SHP77 treated with DMSO at 0.1 percent for 48 hours (cell line): ENCODE measurements at regions not wholly inside any gene's neighbourhood (a gene's known extent, or its start where the extent isn't known, plus 50 kb on each side); places are given as distances from the start of the nearest gene placed in this dataset.
"Not testable (repeated sequence)": the region's sequence is repeated elsewhere in the genome, so short reads cannot be mapped to it uniquely, and the experiment has no call there.

ENCODE experiments used
- DNase-seq: peaks from one replicate; lab custom pipeline; 2025; lab: John Stamatoyannopoulos, UW

- DNase-seq = no peak
These were observed 233.6 kb downstream of the KCNE4 start for GRCh38 chr2:223285370-223286265.

DNA sequence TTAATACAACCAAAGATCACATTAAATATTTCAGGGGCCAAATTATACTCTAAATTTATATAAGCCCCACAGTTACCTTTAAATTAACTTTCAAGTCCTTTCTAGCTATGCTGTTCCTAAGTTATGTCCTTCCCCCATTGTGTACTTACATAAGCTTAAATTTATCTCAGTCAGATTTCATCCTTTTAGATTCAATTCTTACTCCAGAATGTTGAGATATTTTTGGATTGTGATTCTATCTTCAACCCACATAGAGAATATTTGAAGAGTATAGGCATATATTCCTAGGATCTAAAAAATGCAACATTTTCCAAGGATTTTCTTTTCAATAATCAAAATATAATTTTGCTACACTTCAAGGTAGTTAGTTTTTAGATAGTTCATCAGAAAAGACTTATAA, 242.8 kb downstream of the KCNE4 start:
- no peak for DNase-seq

DNA sequence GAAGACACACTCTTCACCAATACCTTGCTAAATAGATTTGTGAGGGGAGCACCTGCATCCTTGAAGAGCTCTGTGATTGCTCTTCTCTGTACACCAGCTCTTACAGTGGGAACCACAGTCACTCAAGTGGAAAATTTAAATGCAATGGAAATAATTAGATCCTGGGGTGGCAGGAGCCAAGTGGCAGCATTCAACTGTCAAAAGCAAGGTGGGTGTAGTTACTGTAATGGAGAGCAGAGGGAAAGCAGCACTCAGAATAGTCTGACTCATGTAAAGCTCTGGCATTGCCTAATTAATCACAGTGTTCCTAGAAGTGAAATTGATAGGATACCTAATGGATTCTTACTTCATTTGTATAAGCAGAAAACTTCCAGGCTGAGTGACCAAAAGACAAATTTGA, 245.8 kb downstream of the KCNE4 start:
- DNase-seq = no peak

DNA sequence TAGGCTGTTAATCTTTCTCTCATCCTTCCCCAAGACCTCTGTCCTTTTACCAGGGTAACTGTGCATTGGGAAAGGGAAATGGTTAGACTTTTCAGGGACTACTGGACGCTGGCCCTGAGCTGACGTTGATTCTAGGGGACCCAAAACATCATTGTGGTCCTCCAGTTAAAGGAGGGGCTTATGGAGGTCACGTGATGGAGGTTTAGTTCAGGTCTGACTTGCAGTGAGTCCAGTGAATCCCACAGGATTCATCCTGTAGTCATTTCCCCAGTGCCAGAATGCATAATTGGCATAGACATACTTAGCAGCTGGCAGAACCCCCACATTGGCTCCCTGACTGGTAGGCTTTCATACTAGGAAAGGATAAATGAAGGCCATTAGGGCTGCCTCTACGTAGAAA, 246.3 kb downstream of the KCNE4 start:
- not testable (repeated sequence) for DNase-seq

- no peak for DNase-seq
These were observed 248.3 kb downstream of the KCNE4 start for GRCh38 chr2:223300326-223300725.

DNA sequence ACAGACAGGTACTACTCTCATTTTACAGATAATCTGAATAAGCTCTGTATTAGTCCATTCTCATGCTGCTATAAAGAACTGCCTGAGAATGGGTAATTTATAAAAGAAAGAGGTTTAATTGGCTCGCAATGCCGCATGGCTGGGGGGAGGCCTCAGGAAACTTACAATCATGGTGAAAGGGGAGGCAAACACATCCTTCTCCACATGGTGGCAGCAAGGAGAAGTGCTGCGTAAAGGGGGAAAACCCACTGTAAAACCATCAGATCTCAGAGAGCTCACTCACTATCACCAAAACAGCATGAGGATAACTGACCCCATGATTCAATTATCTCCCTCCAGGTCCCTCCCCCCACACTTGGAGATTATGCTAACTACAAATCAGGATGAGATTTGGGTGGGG, 254.4 kb downstream of the KCNE4 start:
- DNase-seq = no peak

GRCh38 chr2:223311889-223312680, 260.1 kb downstream of the KCNE4 start:
- DNase-seq = no peak

DNA sequence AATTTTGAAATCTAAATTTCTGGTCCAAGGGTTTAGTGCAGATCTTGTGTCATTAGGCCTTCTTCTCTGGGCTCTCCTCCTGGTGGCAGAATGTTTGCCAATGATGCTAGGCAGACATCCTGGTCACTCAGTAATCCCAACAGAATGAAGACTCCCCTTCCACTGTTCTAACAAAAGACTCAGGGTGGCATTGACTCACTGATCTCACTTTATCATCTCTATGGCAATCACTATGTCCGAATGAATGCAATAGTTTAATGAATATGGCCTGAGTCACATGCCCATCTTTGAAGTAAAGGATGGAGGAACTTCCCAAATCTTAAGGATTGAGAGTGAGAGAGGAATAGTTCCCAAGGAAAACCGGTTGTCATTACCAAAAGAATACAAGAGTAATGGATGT, 261.1 kb downstream of the KCNE4 start:
- DNase-seq = no peak

- no peak for DNase-seq
These were observed 262.8 kb downstream of the KCNE4 start for GRCh38 chr2:223314811-223315210.

- DNase-seq = no peak
These were observed 263.8 kb downstream of the KCNE4 start for GRCh38 chr2:223315813-223316212.

- no peak for DNase-seq
These were observed 264.4 kb downstream of the KCNE4 start for GRCh38 chr2:223316342-223316741.

- no peak for DNase-seq
These were observed 267.6 kb downstream of the KCNE4 start for GRCh38 chr2:223319601-223320000.

- no peak for DNase-seq
These were observed 272.4 kb downstream of the KCNE4 start for GRCh38 chr2:223324402-223324801.

GRCh38 chr2:223328578-223328977, 273.6 kb downstream of the SCG2 start:
- DNase-seq = no peak

GRCh38 chr2:223330747-223331146, 271.4 kb downstream of the SCG2 start:
- DNase-seq = not testable (repeated sequence)

DNA sequence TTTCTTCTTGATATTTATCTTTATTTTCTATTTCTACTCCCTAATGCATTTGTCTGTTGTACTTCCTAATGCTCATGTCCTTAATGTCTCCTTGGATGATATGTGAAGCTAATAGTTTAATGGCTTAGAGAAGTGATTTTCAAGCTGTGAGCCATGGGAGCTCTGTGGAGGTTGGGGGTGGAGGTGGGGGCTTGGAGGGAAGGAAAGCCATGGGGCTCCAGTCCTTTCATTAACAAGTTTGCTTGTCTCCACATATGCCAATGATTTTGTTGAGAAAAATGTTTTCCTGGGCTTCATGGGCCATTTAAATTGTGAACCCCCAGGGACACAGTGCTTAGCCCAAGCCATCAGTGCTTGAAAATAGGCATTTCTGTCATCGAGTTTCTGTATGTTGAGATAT, 264.1 kb downstream of the SCG2 start:
- DNase-seq = no peak

DNA sequence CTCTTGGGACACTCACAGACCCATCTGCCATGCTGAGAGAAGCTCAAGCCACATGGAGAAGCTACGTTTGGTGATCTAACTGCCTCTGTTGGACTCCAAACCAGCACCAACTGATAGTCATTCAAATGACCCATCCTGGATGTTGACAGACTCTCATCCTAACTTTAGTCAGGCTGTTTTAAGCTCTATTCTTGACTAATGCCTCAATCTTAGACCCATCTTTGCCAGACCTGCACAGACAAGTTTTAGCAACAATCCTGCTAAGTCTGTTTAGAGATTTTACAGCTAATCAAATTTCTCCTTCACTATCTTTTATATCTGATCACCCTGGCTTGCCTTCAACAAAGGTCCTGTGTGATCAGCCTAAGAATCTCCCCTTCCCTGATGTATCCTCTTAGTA, 245.1 kb downstream of the SCG2 start:
- DNase-seq = no peak

DNA sequence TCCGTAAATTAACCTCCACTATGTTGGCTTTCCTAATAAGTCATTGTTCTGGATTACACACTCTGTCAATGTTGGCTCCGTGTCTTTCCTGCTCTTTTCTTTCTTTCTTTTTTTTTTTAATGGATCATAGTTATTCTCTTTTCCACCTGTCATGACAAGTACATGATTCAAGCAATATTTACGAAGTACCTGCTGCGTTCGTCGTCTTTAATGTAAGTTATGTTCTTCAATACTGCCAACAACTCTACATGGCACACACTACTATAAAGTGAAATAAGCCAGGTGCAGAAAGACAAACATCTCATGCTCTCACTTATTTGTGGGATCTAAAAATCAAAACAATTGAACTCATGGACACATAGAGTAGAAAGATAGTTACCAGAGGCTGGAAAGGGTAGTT, 239.1 kb downstream of the SCG2 start:
- DNase-seq = no peak

DNA sequence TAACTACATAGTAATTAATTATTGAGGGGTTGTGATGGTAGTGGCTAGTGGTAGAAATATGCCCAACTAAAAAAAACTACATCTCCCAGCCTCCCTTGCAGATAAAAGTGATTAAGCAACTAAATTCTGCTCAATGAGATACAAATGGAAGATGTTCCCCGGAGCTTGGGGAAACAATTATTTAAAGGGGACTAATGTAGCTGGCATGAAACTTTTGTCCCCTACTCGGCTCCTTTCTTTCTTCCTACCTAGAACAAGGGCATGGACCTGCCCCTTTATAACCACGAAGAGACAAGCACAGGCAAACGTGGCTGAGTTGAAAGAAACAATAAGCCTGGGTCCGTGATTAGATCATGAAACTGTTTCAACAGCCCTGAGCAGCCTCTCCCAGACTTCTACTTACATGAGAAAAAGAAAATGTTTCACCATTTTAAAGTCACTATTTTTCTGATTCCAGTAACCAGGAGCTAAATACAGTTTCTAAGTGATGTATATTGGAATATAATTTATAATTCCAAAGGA, 236.9 kb downstream of the SCG2 start:
- no peak for DNase-seq

DNA sequence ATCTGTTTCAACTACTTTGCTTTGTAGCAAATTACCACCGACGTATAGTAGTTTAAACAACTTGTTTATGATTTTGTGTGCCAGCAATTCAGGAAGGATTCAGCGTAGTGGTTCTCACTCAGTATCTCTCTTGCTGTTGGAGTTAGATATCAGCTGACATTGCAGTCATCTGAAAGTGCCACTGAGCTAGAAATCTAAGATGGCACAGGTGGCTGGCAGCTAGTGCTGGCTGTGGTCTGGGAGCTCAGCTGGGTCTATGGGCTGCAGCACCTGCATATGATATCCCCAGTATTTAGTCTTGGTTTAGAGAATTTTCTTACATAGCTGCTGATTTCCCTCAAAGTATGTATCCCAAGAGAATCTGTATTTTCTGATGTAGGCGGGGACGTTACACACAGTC, 235.6 kb downstream of the SCG2 start:
- DNase-seq = no peak

GRCh38 chr2:223368481-223368880, 233.7 kb downstream of the SCG2 start:
- DNase-seq = no peak

DNA sequence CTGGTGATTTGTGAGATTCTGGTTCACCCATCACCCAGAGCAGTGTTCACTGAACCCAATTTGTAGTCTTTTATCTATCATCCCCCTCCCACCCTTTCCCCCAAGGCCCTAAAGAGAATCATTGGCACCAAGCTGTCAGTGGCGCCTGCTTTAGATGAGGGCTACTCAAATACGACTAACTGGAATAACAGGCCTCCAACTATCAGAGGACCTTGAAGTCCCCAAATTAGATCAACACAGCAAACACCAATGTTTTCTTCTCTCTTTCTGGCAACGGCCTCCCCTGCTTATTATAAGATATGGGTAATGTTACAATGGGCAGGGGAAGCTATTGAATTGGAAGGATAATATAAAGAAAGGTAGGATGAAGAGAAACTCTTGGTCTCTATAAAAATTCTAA, 232.3 kb downstream of the SCG2 start:
- DNase-seq = no peak

DNA sequence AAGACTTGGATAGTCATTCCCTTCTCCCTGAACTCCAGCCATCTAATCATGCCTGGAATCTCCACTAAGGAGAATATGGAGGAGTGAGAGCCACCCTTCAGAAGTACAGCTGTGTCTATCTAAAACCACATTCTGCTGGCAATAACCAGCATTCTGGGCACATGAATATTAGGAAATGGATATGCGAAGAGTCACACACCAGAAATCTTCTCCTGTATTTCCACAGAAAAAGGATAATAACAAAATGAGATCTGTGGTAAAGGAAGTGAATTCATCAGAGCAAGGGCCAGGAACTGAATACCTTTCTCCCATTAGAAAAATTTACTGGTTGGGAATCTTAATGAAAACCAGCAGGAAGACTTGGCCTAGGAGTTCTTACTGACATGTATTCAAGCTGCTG, 218.8 kb downstream of the SCG2 start:
- no peak for DNase-seq
